Smooth muscle cell (in vitro differentiated cells): ENCODE measurements at regions not wholly inside any gene's neighbourhood (a gene's known extent, or its start where the extent isn't known, plus 50 kb on each side); places are given as distances from the start of the nearest gene placed in this dataset.
"Not testable (repeated sequence)": the region's sequence is repeated elsewhere in the genome, so short reads cannot be mapped to it uniquely, and the experiment has no call there.

Experiments
- DNase-seq: peaks from one replicate; lab custom pipeline; 2025; ENCODE audit not compliant: unreplicated experiment; lab: John Stamatoyannopoulos, UW
- H2AFZ ChIP-seq: fragments of 200-600 bp; sonication (generic); 2 replicates; pipeline ENCODE4 v1.6.0; 2016; ENCODE audit warnings: antibody characterized with exemption, low read depth, mild to moderate bottlenecking
- H3F3A ChIP-seq: fragments of 200-600 bp; sonication (generic); 2 replicates; pipeline ENCODE4 v1.6.0; 2017; ENCODE audit warnings: antibody characterized with exemption, low read depth
- H3K27ac ChIP-seq: fragments of 200-600 bp; sonication (generic); 2 replicates; pipeline ENCODE4 v1.5.1; 2016; ENCODE audit warnings: low read depth, mild to moderate bottlenecking
- H3K27me3 ChIP-seq: fragments of 200-600 bp; sonication (generic); 2 replicates; pipeline ENCODE4 v1.6.1; 2016; ENCODE audit warnings: low read depth, mild to moderate bottlenecking
- H3K36me3 ChIP-seq: fragments of 200-600 bp; sonication (generic); 2 replicates; pipeline ENCODE4 v1.5.1; 2016; ENCODE audit warnings: low read depth
- H3K4me1 ChIP-seq: fragments of 200-600 bp; sonication (generic); 2 replicates; pipeline ENCODE4 v1.5.1; 2016; ENCODE audit warnings: low read depth
- H3K4me2 ChIP-seq: fragments of 200-600 bp; sonication (generic); 2 replicates; pipeline ENCODE4 v1.6.0; 2016; ENCODE audit warnings: mild to moderate bottlenecking
- H3K4me3 ChIP-seq: fragments of 200-600 bp; sonication (generic); 2 replicates; pipeline ENCODE4 v1.5.1; 2016; ENCODE audit warnings: mild to moderate bottlenecking
- H3K79me2 ChIP-seq: fragments of 200-600 bp; sonication (generic); 2 replicates; pipeline ENCODE4 v1.6.0; 2016; ENCODE audit warnings: low read depth, mild to moderate bottlenecking
- H3K9ac ChIP-seq: fragments of 200-600 bp; sonication (generic); 2 replicates; pipeline ENCODE4 v1.6.0; 2016; ENCODE audit warnings: low read depth
- H3K9me3 ChIP-seq: fragments of 200-600 bp; sonication (generic); replicated peaks from 2 replicates; pipeline ENCODE4 v1.5.1; 2016; ENCODE audit warnings: low read depth
- H4K20me1 ChIP-seq: fragments of 200-600 bp; sonication (generic); 2 replicates; pipeline ENCODE4 v1.6.0; 2016; ENCODE audit warnings: low read depth
- WGBS: methylation state at CpG from one replicate; pipeline ENCODE4 v1.1.7; 2016; ENCODE audit warnings: low lambda C conversion rate; 5-methylcytosine and 5-hydroxymethylcytosine counted together
- TF ChIP-seq, protein P1 (sequence below): fragments of 200-600 bp; sonication (generic); IDR thresholded peaks from 2 replicates; pipeline ENCODE4 v1.5.1; 2017; ENCODE audit warnings: borderline replicate concordance, mild to moderate bottlenecking, antibody characterized with exemption; ENCODE audit not compliant: insufficient read depth, poor library complexity, severe bottlenecking

DNA sequence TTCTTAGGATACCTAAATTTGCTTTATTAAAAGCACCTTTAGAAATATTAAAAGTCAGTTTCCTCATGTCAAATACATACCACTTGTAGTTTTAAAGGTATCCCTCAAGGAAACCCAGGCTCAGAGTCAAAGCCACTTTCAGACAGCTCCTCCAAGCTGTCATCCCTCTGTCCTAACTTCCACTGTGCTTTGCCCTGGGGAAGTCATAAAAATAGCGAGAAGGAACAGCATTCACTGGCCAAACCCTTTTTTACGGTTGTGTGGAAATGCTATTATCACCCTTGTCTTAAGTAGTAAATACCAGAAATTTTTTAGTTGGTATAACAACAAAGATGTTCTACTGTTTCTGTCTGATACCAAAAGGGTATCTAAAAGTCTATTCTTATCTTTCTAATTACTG lies 680.5 kb downstream of the ZEB2 start:
- DNase-seq, result no peak

DNA sequence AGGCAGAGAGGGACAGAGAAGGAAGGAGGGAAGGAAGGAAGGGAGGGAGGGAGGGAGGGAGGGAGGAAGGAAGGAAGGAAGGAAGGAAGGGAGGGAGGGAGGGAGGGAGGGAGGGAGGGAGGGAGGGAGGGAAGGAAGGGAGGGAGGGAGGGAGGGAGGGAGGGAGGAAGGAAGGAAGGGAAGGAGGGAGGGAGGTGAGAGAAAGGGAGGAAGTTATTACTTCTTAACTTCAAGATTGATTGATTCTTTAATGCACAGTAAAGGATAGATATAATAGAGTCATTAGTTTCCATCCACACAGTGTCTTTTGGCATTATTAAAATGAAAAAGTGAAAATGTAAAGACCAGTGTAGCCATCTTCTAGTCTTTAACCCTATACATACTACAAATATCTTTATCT lies 682.9 kb downstream of the ZEB2 start:
- not testable (repeated sequence) for H3K4me2 ChIP-seq, DNase-seq, H3K27ac ChIP-seq, H3F3A ChIP-seq, H3K9ac ChIP-seq, H3K4me1 ChIP-seq, H2AFZ ChIP-seq, H3K9me3 ChIP-seq, H3K36me3 ChIP-seq, H4K20me1 ChIP-seq, H3K79me2 ChIP-seq, H3K27me3 ChIP-seq, H3K4me3 ChIP-seq

More for the DNA sequence above, 680.5 kb downstream of the ZEB2 start:
- WGBS, result 6% methylated on average over 2 of the region's 2 CpGs
- H3K4me3 ChIP-seq, result no peak overlapping the region
- H4K20me1 ChIP-seq, result no peaks in the 10 kb centered on the region
- no peaks in the 10 kb centered on the region for H3K27me3 ChIP-seq
- peaks cover 4% of the 10 kb centered on the region for H3K4me1 ChIP-seq
- H3F3A ChIP-seq, result no peaks in the 10 kb centered on the region
- no peaks in the 10 kb centered on the region for H3K9me3 ChIP-seq
- H2AFZ ChIP-seq, result peak overlapping the region; percentile 36
- no peak overlapping the region for H3K4me2 ChIP-seq
- TF ChIP-seq, protein P1, sequence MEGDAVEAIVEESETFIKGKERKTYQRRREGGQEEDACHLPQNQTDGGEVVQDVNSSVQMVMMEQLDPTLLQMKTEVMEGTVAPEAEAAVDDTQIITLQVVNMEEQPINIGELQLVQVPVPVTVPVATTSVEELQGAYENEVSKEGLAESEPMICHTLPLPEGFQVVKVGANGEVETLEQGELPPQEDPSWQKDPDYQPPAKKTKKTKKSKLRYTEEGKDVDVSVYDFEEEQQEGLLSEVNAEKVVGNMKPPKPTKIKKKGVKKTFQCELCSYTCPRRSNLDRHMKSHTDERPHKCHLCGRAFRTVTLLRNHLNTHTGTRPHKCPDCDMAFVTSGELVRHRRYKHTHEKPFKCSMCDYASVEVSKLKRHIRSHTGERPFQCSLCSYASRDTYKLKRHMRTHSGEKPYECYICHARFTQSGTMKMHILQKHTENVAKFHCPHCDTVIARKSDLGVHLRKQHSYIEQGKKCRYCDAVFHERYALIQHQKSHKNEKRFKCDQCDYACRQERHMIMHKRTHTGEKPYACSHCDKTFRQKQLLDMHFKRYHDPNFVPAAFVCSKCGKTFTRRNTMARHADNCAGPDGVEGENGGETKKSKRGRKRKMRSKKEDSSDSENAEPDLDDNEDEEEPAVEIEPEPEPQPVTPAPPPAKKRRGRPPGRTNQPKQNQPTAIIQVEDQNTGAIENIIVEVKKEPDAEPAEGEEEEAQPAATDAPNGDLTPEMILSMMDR, result no peak
- no peak overlapping the region for H3K27ac ChIP-seq
- H3K79me2 ChIP-seq, result no peaks in the 10 kb centered on the region
- no peaks in the 10 kb centered on the region for H3K36me3 ChIP-seq
- H3K9ac ChIP-seq, result no peak overlapping the region

DNA sequence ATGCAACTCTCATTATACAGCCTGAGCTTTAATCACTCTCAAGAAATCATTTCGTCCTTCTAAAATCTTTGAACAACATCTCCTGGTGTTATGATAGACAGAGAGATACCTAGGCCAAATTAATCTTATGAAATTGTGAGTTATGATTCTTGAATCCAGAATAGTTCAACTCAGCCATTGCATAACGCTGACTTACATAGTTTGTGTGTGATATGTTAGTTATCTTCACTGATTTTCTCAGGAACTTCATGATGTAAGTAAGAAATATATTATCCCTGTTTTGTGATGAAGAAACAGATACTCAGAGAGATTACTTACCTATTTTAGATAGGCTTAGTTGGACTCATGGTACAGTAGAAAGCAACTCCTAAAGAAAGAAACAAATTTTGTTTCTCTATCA lies 684.4 kb downstream of the ZEB2 start:
- H3K4me1 ChIP-seq, result peaks cover 8% of the 10 kb centered on the region
- no peaks in the 10 kb centered on the region for H4K20me1 ChIP-seq
- no peak overlapping the region for H3K4me2 ChIP-seq
- no peaks in the 10 kb centered on the region for H3K79me2 ChIP-seq
- TF ChIP-seq, protein P1, result no peak
- H2AFZ ChIP-seq, result no peak overlapping the region
- WGBS, result 48% methylated on average over 2 of the region's 2 CpGs
- DNase-seq, result no peak
- H3K27ac ChIP-seq, result no peak overlapping the region
- H3K9ac ChIP-seq, result no peak overlapping the region
- no peak overlapping the region for H3K4me3 ChIP-seq
- no peaks in the 10 kb centered on the region for H3K27me3 ChIP-seq
- no peaks in the 10 kb centered on the region for H3K9me3 ChIP-seq
- no peaks in the 10 kb centered on the region for H3K36me3 ChIP-seq
- H3F3A ChIP-seq, result no peaks in the 10 kb centered on the region

DNA sequence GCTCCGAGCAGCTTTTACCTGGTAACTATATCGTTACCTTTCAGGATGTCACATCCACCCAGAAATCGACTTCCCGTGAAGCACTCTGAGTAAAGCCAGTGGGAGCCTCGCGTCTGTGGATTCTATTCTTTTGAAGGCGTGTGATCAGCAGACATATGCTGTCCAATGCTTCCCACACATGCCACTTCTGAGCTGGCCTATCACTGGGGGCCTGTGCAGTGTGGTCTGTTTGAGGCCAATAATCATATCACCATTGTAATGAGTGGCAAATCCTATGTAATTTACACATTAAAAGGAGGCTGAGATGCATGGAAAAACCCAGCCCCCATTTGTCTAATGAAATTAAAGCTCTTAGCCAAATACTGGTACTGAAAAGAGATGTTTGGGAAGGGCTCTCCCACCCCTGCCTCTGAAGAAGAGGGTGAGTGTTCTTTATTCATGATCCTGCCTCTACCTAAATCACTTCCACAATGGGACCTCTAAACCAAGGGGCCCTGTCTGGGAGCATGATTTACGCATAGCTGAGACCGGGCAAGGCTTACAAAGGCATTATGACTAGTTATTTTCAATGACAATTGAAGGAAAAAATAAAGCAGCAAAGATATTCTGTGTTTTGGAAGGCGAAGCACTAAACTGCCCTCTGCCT lies 686.8 kb downstream of the ZEB2 start:
- 89% methylated on average over 10 of the region's 10 CpGs for WGBS
- no peaks in the 10 kb centered on the region for H3K9me3 ChIP-seq
- TF ChIP-seq, protein P1, result no peak
- no peak overlapping the region for H3K4me3 ChIP-seq
- peaks cover 11% of the 10 kb centered on the region for H3K4me1 ChIP-seq
- no peak overlapping the region for H2AFZ ChIP-seq
- DNase-seq, result no peak
- H3F3A ChIP-seq, result no peaks in the 10 kb centered on the region
- no peaks in the 10 kb centered on the region for H3K79me2 ChIP-seq
- H3K27me3 ChIP-seq, result no peaks in the 10 kb centered on the region
- no peak overlapping the region for H3K27ac ChIP-seq
- no peaks in the 10 kb centered on the region for H3K36me3 ChIP-seq
- no peak overlapping the region for H3K4me2 ChIP-seq
- H3K9ac ChIP-seq, result no peak overlapping the region
- H4K20me1 ChIP-seq, result no peaks in the 10 kb centered on the region
